WTC11 (cell line): ENCODE measurements at regions not wholly inside any gene's neighbourhood (a gene's known extent, or its start where the extent isn't known, plus 50 kb on each side); places are given as distances from the start of the nearest gene placed in this dataset.
A peak's percentile ranks its signal among the peaks of the same experiment; 100 is the strongest.

Experiments
- ATAC-seq: fragments of 200-7000 bp; cut with Tn5 transposase; 2 replicates; pipeline ENCODE4 v1.10.0; 2021; ENCODE audit warnings: mild to moderate bottlenecking, moderate library complexity
- CTCF ChIA-PET: fragments of 300-600 bp; sonication (Branson Sonifier 250); formaldehyde crosslinking; loops from one replicate; lab custom pipeline; 2021; ENCODE audit warnings: antibody characterized with exemption; lab: Charles Lee
- POLR2A ChIA-PET: fragments of 350-600 bp; sonication (Branson Sonifier 250); formaldehyde crosslinking; loops from one replicate; lab custom pipeline; 2021; ENCODE audit warnings: antibody characterized with exemption; lab: Charles Lee
- DNase-seq: peaks from one replicate; pipeline ENCODE4 v3.0.0; 2021; ENCODE audit warnings: low spot score
- H3K27ac Mint-ChIP-seq: 2 replicates; pipeline ENCODE4 v1.8.0; 2021; ENCODE audit warnings: mixed read lengths
- H3K27me3 Mint-ChIP-seq: 2 replicates; pipeline ENCODE4 v1.8.0; 2021; ENCODE audit warnings: low read depth, mild to moderate bottlenecking, moderate library complexity, mixed read lengths
- H3K36me3 Mint-ChIP-seq: 2 replicates; pipeline ENCODE4 v1.8.0; 2021; ENCODE audit warnings: mixed read lengths
- H3K4me1 Mint-ChIP-seq: 2 replicates; pipeline ENCODE4 v1.8.0; 2022; ENCODE audit warnings: mixed read lengths
- H3K4me3 Mint-ChIP-seq: 2 replicates; pipeline ENCODE4 v1.8.0; 2021; ENCODE audit warnings: mild to moderate bottlenecking, moderate library complexity, mixed read lengths
- H3K9me3 Mint-ChIP-seq: 2 replicates; pipeline ENCODE4 v1.8.0; 2021; ENCODE audit warnings: mixed read lengths
- FOXJ3 ChIP-seq: sonication (generic); formaldehyde crosslinking; IDR thresholded peaks from 2 replicates; pipeline ENCODE4 v1.9.0; 2021; ENCODE audit warnings: missing genetic modification reagents, mild to moderate bottlenecking, borderline replicate concordance
- FOXP1 ChIP-seq: sonication (generic); formaldehyde crosslinking; IDR thresholded peaks from 2 replicates; pipeline ENCODE4 v1.8.0; 2022; ENCODE audit warnings: missing genetic modification reagents, mild to moderate bottlenecking, moderate library complexity, borderline replicate concordance
- GABPB1 ChIP-seq: sonication (generic); formaldehyde crosslinking; IDR thresholded peaks from 2 replicates; pipeline ENCODE4 v1.8.1; 2023; ENCODE audit warnings: mild to moderate bottlenecking, missing genetic modification reagents
- GRHL2 ChIP-seq: fragments of 250-450 bp; sonication (Bioruptor Pico); IDR thresholded peaks from 2 replicates; pipeline ENCODE4 v1.8.0; 2022; ENCODE audit warnings: mild to moderate bottlenecking, moderate library complexity; ENCODE audit not compliant: insufficient replicate concordance, severe bottlenecking
- HMGA2 ChIP-seq: fragments of 250-450 bp; sonication (Bioruptor Pico); IDR thresholded peaks from 2 replicates; pipeline ENCODE4 v1.4.0; 2021; ENCODE audit warnings: mild to moderate bottlenecking, moderate library complexity
- RELA ChIP-seq: sonication (generic); formaldehyde crosslinking; IDR thresholded peaks from 2 replicates; pipeline ENCODE4 v1.8.1; 2022; ENCODE audit warnings: missing genetic modification reagents, mild to moderate bottlenecking, borderline replicate concordance
- SMAD3 ChIP-seq: sonication (generic); formaldehyde crosslinking; IDR thresholded peaks from 2 replicates; pipeline ENCODE4 v1.8.0; 2022; ENCODE audit warnings: missing genetic modification reagents, mild to moderate bottlenecking, borderline replicate concordance
- SMAD4 ChIP-seq: sonication (generic); formaldehyde crosslinking; IDR thresholded peaks from 2 replicates; pipeline ENCODE4 v1.8.0; 2022; ENCODE audit warnings: mild to moderate bottlenecking, missing genetic modification reagents
- SP1 ChIP-seq: sonication (generic); formaldehyde crosslinking; conservative IDR thresholded peaks from 2 replicates; pipeline ENCODE4 v1.8.1; 2022; ENCODE audit warnings: missing genetic modification reagents
- ZNF121 ChIP-seq: sonication (generic); formaldehyde crosslinking; IDR thresholded peaks from 2 replicates; pipeline ENCODE4 v1.8.0; 2023; ENCODE audit warnings: missing genetic modification reagents
- ZNF263 ChIP-seq: sonication (generic); formaldehyde crosslinking; IDR thresholded peaks from 2 replicates; pipeline ENCODE4 v1.8.1; 2022; ENCODE audit warnings: low read depth, mild to moderate bottlenecking, moderate library complexity, missing genetic modification reagents
- ZNF396 ChIP-seq: fragments of 250-450 bp; sonication (Bioruptor Pico); IDR thresholded peaks from 2 replicates; pipeline ENCODE4 v1.8.0; 2021; ENCODE audit warnings: mild to moderate bottlenecking, moderate library complexity, borderline replicate concordance
- ZNF671 ChIP-seq: fragments of 250-450 bp; sonication (Bioruptor Pico); IDR thresholded peaks from 2 replicates; pipeline ENCODE4 v1.8.0; 2021; ENCODE audit warnings: mild to moderate bottlenecking
- TF ChIP-seq, protein P1 (sequence below): sonication (generic); formaldehyde crosslinking; IDR thresholded peaks from 2 replicates; pipeline ENCODE4 v1.8.0; 2023; ENCODE audit warnings: missing genetic modification reagents
- TF ChIP-seq, protein P2 (sequence below): sonication (generic); formaldehyde crosslinking; IDR thresholded peaks from 2 replicates; pipeline ENCODE4 v1.8.1; 2022; ENCODE audit warnings: missing genetic modification reagents, borderline replicate concordance
- TF ChIP-seq, protein P3 (sequence below): sonication (generic); formaldehyde crosslinking; conservative IDR thresholded peaks from 2 replicates; pipeline ENCODE4 v1.8.1; 2022; ENCODE audit warnings: mild to moderate bottlenecking, missing genetic modification reagents
- TF ChIP-seq, protein P4 (sequence below): fragments of 250-450 bp; sonication (Bioruptor Pico); IDR thresholded peaks from 2 replicates; pipeline ENCODE4 v1.9.0; 2021; ENCODE audit warnings: moderate library complexity, mild to moderate bottlenecking, inconsistent platforms, borderline replicate concordance
- TF ChIP-seq, protein P5 (sequence below): sonication (generic); formaldehyde crosslinking; IDR thresholded peaks from 2 replicates; pipeline ENCODE4 v1.8.0; 2022; ENCODE audit warnings: mild to moderate bottlenecking, missing genetic modification reagents
- TF ChIP-seq, protein P6 (sequence below): sonication (generic); formaldehyde crosslinking; IDR thresholded peaks from 2 replicates; pipeline ENCODE4 v1.8.0; 2022; ENCODE audit warnings: mild to moderate bottlenecking, missing genetic modification reagents
- TF ChIP-seq, protein P7 (sequence below): sonication (generic); formaldehyde crosslinking; IDR thresholded peaks from 2 replicates; pipeline ENCODE4 v1.8.1; 2023; ENCODE audit warnings: mild to moderate bottlenecking, missing genetic modification reagents, moderate library complexity
- TF ChIP-seq, protein P8 (sequence below): sonication (generic); formaldehyde crosslinking; IDR thresholded peaks from 2 replicates; pipeline ENCODE4 v1.8.1; 2023; ENCODE audit warnings: mild to moderate bottlenecking, missing genetic modification reagents, borderline replicate concordance

DNA sequence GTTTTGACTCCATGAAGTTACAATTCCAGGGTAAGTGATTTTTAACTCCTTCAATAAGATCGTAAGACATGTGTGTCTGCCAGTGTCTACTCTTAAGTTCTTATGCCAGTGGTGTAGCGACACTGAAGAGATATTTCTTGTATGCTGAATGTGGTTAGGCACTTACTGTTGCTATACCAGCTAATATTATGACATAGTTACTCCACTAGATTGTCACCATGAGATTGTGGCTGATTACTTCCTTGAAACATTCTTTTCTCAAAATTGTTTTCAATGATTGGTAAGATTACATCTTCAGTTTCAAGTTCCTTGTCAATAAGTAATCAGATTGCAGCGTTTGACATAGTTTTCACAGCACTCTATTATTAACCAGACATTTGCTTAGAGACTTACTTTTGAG lies 60.6 kb upstream of the PAGE5 start (continued):
- TF ChIP-seq, protein P1, sequence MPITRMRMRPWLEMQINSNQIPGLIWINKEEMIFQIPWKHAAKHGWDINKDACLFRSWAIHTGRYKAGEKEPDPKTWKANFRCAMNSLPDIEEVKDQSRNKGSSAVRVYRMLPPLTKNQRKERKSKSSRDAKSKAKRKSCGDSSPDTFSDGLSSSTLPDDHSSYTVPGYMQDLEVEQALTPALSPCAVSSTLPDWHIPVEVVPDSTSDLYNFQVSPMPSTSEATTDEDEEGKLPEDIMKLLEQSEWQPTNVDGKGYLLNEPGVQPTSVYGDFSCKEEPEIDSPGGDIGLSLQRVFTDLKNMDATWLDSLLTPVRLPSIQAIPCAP (CRISPR knock-in tag), result no peak
- TF ChIP-seq GRHL2 (CRISPR knock-in tag) (no peak), SMAD3 (CRISPR knock-in tag) (no peak)
- TF ChIP-seq, protein P2, sequence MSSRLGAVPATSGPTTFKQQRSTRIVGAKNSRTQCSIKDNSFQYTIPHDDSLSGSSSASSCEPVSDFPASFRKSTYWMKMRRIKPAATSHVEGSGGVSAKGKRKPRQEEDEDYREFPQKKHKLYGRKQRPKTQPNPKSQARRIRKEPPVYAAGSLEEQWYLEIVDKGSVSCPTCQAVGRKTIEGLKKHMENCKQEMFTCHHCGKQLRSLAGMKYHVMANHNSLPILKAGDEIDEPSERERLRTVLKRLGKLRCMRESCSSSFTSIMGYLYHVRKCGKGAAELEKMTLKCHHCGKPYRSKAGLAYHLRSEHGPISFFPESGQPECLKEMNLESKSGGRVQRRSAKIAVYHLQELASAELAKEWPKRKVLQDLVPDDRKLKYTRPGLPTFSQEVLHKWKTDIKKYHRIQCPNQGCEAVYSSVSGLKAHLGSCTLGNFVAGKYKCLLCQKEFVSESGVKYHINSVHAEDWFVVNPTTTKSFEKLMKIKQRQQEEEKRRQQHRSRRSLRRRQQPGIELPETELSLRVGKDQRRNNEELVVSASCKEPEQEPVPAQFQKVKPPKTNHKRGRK (CRISPR knock-in tag), result no peak
- TF ChIP-seq, protein P3, sequence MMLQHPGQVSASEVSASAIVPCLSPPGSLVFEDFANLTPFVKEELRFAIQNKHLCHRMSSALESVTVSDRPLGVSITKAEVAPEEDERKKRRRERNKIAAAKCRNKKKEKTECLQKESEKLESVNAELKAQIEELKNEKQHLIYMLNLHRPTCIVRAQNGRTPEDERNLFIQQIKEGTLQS (CRISPR knock-in tag), result no peak

DNA sequence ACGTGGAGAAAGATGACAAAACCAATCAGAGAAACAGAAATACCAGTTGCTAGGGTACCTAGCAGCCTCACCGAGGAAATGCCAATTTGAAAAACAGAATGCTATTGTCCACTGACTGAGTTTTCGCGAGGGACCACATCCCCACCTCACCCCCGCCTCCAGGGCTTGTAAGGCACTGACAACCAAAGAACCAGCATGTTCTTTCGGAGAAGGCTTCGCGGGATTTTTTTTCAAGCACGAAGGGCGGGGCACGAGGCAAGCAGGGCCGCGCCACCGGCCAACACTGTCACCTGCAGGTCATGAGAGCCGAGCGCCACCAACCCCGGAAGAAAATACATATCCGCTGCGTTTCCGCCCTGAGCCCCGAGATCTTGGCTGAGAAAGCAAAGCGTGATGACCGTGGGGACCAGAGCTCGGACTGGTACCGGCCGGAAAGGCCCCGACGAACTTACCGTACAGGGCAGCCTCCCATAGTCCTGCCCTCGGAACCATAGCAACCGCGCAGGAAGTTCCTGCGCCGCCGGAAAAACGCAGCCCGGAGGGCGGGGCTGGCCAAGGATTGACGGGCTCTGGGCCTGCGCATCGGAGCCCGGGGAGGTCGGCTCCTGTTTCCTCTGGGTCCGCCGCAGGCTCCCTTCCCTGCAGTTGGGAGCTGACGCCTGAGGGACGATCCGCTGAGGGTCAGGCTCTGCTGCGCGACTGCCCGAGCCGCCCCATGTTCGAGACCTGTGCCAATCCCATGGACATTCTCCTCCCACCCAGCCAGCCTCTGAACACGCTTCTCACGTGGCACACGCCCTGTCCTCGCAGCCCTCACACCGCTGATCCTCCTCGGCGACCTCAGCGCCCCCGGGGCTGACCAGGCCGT lies 59.2 kb upstream of the PAGE5 start:
- Mint-ChIP-seq H3K27ac (peak overlapping the region; percentile 91; the same call in 1 of the 2 replicates), H3K9me3 (peaks cover 9% of the 10 kb centered on the region; the same call in 1 of the 2 replicates), H3K36me3 (no peaks in the 10 kb centered on the region), H3K4me3 (peak overlapping the region; percentile 91), H3K4me1 (peaks cover 7% of the 10 kb centered on the region), H3K27me3 (no peaks in the 10 kb centered on the region)
- no peak for TF ChIP-seq SMAD4 (CRISPR knock-in tag)
- TF ChIP-seq RELA, result no peak
- TF ChIP-seq ZNF121 (CRISPR knock-in tag), result peak; percentile 62; the same call in 1 of the 2 replicates
- peak; percentile 35; the same call in 1 of the 2 replicates for TF ChIP-seq SP1 (CRISPR knock-in tag)
- 0 out of 2 replicates have a peak, but pooled peaks have one; percentile 38 for TF ChIP-seq FOXP1 (CRISPR knock-in tag)
- TF ChIP-seq, protein P4, sequence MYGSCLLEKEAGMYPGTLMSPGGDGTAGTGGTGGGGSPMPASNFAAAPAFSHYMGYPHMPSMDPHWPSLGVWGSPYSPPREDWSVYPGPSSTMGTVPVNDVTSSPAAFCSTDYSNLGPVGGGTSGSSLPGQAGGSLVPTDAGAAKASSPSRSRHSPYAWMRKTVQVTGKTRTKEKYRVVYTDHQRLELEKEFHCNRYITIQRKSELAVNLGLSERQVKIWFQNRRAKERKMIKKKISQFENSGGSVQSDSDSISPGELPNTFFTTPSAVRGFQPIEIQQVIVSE (CRISPR knock-in tag), result no peak
- TF ChIP-seq, protein P5, sequence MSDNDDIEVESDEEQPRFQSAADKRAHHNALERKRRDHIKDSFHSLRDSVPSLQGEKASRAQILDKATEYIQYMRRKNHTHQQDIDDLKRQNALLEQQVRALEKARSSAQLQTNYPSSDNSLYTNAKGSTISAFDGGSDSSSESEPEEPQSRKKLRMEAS (CRISPR knock-in tag), result peak; percentile 45; the same call in 1 of the 2 replicates
- DNase-seq (peak; percentile 80), ATAC-seq (peak; percentile 95)
- POLR2A ChIA-PET, result no interaction called here
- CTCF ChIA-PET, result no interaction called here

DNA sequence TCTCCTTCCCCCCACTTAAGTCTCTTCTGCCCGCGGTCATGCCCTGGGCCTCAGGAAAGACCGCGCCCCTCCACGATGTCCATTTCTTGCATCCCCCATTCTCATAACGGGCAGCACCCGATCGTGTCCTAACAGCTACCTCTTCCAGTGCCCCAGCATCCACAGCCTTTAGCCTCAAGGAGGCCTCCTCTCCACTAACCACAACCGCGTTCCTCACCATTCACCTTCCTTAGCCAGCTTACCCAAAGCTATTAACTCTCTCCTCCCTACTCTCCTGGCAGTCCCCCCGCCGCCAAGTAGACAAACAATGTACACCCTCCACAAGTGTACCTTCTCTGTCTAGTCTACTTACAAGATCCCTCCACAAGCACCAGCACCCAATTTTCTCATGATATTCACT lies 58.6 kb upstream of the PAGE5 start:
- CTCF ChIA-PET, result no interaction called here
- no peak for DNase-seq
- TF ChIP-seq, protein P6, sequence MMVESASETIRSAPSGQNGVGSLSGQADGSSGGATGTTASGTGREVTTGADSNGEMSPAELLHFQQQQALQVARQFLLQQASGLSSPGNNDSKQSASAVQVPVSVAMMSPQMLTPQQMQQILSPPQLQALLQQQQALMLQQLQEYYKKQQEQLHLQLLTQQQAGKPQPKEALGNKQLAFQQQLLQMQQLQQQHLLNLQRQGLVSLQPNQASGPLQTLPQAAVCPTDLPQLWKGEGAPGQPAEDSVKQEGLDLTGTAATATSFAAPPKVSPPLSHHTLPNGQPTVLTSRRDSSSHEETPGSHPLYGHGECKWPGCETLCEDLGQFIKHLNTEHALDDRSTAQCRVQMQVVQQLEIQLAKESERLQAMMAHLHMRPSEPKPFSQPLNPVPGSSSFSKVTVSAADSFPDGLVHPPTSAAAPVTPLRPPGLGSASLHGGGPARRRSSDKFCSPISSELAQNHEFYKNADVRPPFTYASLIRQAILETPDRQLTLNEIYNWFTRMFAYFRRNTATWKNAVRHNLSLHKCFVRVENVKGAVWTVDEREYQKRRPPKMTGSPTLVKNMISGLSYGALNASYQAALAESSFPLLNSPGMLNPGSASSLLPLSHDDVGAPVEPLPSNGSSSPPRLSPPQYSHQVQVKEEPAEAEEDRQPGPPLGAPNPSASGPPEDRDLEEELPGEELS (CRISPR knock-in tag), result no peak
- TF ChIP-seq FOXJ3 (CRISPR knock-in tag) (no peak), SMAD3 (CRISPR knock-in tag) (no peak), HMGA2 (CRISPR knock-in tag) (no peak), ZNF671 (CRISPR knock-in tag) (no peak), ZNF396 (CRISPR knock-in tag) (no peak), GABPB1 (CRISPR knock-in tag) (no peak), ZNF263 (no peak)
- TF ChIP-seq, protein P3 (CRISPR knock-in tag), result no peak
- TF ChIP-seq, protein P7, sequence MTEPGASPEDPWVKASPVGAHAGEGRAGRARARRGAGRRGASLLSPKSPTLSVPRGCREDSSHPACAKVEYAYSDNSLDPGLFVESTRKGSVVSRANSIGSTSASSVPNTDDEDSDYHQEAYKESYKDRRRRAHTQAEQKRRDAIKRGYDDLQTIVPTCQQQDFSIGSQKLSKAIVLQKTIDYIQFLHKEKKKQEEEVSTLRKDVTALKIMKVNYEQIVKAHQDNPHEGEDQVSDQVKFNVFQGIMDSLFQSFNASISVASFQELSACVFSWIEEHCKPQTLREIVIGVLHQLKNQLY (CRISPR knock-in tag), result no peak
- TF ChIP-seq, protein P8, sequence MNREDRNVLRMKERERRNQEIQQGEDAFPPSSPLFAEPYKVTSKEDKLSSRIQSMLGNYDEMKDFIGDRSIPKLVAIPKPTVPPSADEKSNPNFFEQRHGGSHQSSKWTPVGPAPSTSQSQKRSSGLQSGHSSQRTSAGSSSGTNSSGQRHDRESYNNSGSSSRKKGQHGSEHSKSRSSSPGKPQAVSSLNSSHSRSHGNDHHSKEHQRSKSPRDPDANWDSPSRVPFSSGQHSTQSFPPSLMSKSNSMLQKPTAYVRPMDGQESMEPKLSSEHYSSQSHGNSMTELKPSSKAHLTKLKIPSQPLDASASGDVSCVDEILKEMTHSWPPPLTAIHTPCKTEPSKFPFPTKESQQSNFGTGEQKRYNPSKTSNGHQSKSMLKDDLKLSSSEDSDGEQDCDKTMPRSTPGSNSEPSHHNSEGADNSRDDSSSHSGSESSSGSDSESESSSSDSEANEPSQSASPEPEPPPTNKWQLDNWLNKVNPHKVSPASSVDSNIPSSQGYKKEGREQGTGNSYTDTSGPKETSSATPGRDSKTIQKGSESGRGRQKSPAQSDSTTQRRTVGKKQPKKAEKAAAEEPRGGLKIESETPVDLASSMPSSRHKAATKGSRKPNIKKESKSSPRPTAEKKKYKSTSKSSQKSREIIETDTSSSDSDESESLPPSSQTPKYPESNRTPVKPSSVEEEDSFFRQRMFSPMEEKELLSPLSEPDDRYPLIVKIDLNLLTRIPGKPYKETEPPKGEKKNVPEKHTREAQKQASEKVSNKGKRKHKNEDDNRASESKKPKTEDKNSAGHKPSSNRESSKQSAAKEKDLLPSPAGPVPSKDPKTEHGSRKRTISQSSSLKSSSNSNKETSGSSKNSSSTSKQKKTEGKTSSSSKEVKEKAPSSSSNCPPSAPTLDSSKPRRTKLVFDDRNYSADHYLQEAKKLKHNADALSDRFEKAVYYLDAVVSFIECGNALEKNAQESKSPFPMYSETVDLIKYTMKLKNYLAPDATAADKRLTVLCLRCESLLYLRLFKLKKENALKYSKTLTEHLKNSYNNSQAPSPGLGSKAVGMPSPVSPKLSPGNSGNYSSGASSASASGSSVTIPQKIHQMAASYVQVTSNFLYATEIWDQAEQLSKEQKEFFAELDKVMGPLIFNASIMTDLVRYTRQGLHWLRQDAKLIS (CRISPR knock-in tag), result no peak

More for the DNA sequence above, 58.6 kb upstream of the PAGE5 start:
- ATAC-seq, result peak; percentile 44
- Mint-ChIP-seq H3K36me3 (no peaks in the 10 kb centered on the region), H3K4me1 (peaks cover 7% of the 10 kb centered on the region), H3K9me3 (peaks cover 10% of the 10 kb centered on the region; the same call in 1 of the 2 replicates), H3K27ac (peak overlapping the region; percentile 91), H3K27me3 (no peaks in the 10 kb centered on the region), H3K4me3 (peak overlapping the region; percentile 91)
- POLR2A ChIA-PET, result no interaction called here
